GM21717 (cell line): ENCODE measurements at regions not wholly inside any gene's neighbourhood (a gene's known extent, or its start where the extent isn't known, plus 50 kb on each side); places are given as distances from the start of the nearest gene placed in this dataset.

Experiments
- ATAC-seq: cut with Tn5 transposase; IDR thresholded peaks from one replicate; pipeline ENCODE4 v1.9.1; 2021; ENCODE audit warnings: mild to moderate bottlenecking, moderate library complexity; ENCODE audit not compliant: unreplicated experiment

GRCh38 chr3:187968883-187969580 lies 184.9 kb upstream of the LPP start:
- ATAC-seq, result no peak

- ATAC-seq, result no peak
These were observed 184.4 kb upstream of the LPP start for GRCh38 chr3:187969581-187969950.

- ATAC-seq, result no peak
These were observed 183.9 kb upstream of the LPP start for GRCh38 chr3:187970106-187970505.

- no peak for ATAC-seq
These were observed 182.3 kb upstream of the LPP start for GRCh38 chr3:187971629-187972028.

- no peak for ATAC-seq
These were observed 181.5 kb upstream of the LPP start for GRCh38 chr3:187972454-187972853.

GRCh38 chr3:187973977-187974870 lies 179.7 kb upstream of the LPP start:
- no peak for ATAC-seq

GRCh38 chr3:187974871-187975271 lies 179.1 kb upstream of the LPP start:
- ATAC-seq, result no peak

GRCh38 chr3:187975561-187976364 lies 178.2 kb upstream of the LPP start:
- ATAC-seq, result no peak

GRCh38 chr3:187976365-187976900 lies 177.5 kb upstream of the LPP start:
- no peak for ATAC-seq

- no peak for ATAC-seq
These were observed 176.3 kb upstream of the LPP start for GRCh38 chr3:187977659-187978058.

GRCh38 chr3:187978433-187979011 lies 175.4 kb upstream of the LPP start:
- ATAC-seq, result no peak

- ATAC-seq, result no peak
These were observed 174.4 kb upstream of the LPP start for GRCh38 chr3:187979564-187979963.

GRCh38 chr3:187980861-187981260 lies 173.1 kb upstream of the LPP start:
- no peak for ATAC-seq

GRCh38 chr3:187982142-187982541 lies 171.8 kb upstream of the LPP start:
- ATAC-seq, result no peak

GRCh38 chr3:187983484-187984124 lies 170.4 kb upstream of the LPP start:
- no peak for ATAC-seq

GRCh38 chr3:187985647-187986046 lies 168.3 kb upstream of the LPP start:
- ATAC-seq, result no peak

- no peak for ATAC-seq
These were observed 167.4 kb upstream of the LPP start for GRCh38 chr3:187986514-187986934.

- no peak for ATAC-seq
These were observed 166.8 kb upstream of the LPP start for GRCh38 chr3:187987187-187987586.

- no peak for ATAC-seq
These were observed 166.0 kb upstream of the LPP start for GRCh38 chr3:187987924-187988323.

GRCh38 chr3:187989575-187990153 lies 164.3 kb upstream of the LPP start:
- ATAC-seq, result no peak
